A673 (cell line): ENCODE measurements at regions not wholly inside any gene's neighbourhood (a gene's known extent, or its start where the extent isn't known, plus 50 kb on each side); places are given as distances from the start of the nearest gene placed in this dataset.

Experiments used
- BruUV-seq: library from RNA; stranded (reverse); fragments of 400-500 nt; replicated peaks from 2 replicates; lab custom pipeline; 2021; lab: Mats Ljungman, UMichigan
- CTCF ChIA-PET: fragments of 300-600 bp; sonication (Branson Sonifier 250); formaldehyde crosslinking; loops from one replicate; lab custom pipeline; 2022; ENCODE audit warnings: antibody characterized with exemption; lab: Charles Lee
- POLR2A ChIA-PET: fragments of 300-600 bp; sonication (Branson Sonifier 250); formaldehyde crosslinking; loops from one replicate; lab custom pipeline; 2022; ENCODE audit warnings: antibody characterized with exemption; ENCODE audit not compliant: low non-redundant PET; lab: Charles Lee
- DNase-seq: peaks from one replicate; pipeline ENCODE4 v3.0.0-alpha.2; 2015; ENCODE audit warnings: low spot score
- H3K27ac ChIP-seq: fragments of 200-600 bp; sonication (generic); 2 replicates; pipeline ENCODE4 v1.5.1; 2016; ENCODE audit warnings: mixed run types, low read depth, mild to moderate bottlenecking, mixed read lengths, antibody characterized with exemption, low read length; ENCODE audit not compliant: poor library complexity, severe bottlenecking
- H3K27me3 ChIP-seq: fragments of 200-600 bp; sonication (generic); replicated peaks from 2 replicates; pipeline ENCODE4 v1.6.1; 2017; ENCODE audit warnings: mixed run types, low read depth, mild to moderate bottlenecking, mixed read lengths, antibody characterized with exemption, low read length; ENCODE audit not compliant: insufficient read depth, poor library complexity
- H3K36me3 ChIP-seq: fragments of 200-600 bp; sonication (generic); 2 replicates; pipeline ENCODE4 v1.6.1; 2016; ENCODE audit warnings: mixed run types, mild to moderate bottlenecking, mixed read lengths, antibody characterized with exemption, low read length; ENCODE audit not compliant: insufficient read depth, poor library complexity, severe bottlenecking
- H3K4me1 ChIP-seq: fragments of 200-600 bp; sonication (generic); 2 replicates; pipeline ENCODE4 v1.6.1; 2017; ENCODE audit warnings: mixed run types, mild to moderate bottlenecking, mixed read lengths, antibody characterized with exemption, low read length; ENCODE audit not compliant: insufficient read depth, poor library complexity, severe bottlenecking
- H3K4me3 ChIP-seq: fragments of 200-600 bp; sonication (generic); 2 replicates; pipeline ENCODE4 v1.5.1; 2016; ENCODE audit warnings: low read depth, mixed run types, mild to moderate bottlenecking, mixed read lengths, low read length; ENCODE audit not compliant: poor library complexity, severe bottlenecking
- H3K9me3 ChIP-seq: fragments of 200-600 bp; sonication (generic); 2 replicates; pipeline ENCODE4 v1.6.1; 2016; ENCODE audit warnings: mixed run types, low read depth, mild to moderate bottlenecking, mixed read lengths, antibody characterized with exemption, low read length; ENCODE audit not compliant: poor library complexity, severe bottlenecking
- CTCF ChIP-seq: fragments of 300-800, 200-600 bp; sonication (generic); conservative IDR thresholded peaks from 2 replicates; pipeline ENCODE4 v1.5.1; 2017; ENCODE audit warnings: low read depth, mild to moderate bottlenecking, antibody characterized with exemption, low read length, moderate library complexity, mixed read lengths
- EZH2 ChIP-seq: fragments of 200-600 bp; sonication (generic); IDR thresholded peaks from 2 replicates; pipeline ENCODE4 v1.6.1; 2017; ENCODE audit warnings: borderline replicate concordance, low read depth, mild to moderate bottlenecking, mixed read lengths, antibody characterized with exemption, low read length; ENCODE audit not compliant: poor library complexity, severe bottlenecking
- intact Hi-C: fragments of 100-400 bp; cut with micrococcal nuclease; formaldehyde crosslinking; loops from one replicate; pipeline ENCODE4 v1.10.0; 2022; ENCODE audit not compliant: unreplicated experiment

GRCh38 chr3:34261001-34261385 is 462.6 kb downstream of the PDCD6IP start:
- no peaks in the 10 kb centered on the region for H3K36me3 ChIP-seq
- no peaks in the 10 kb centered on the region for H3K27me3 ChIP-seq
- CTCF ChIA-PET = interaction anchor here (0.5 to 1.7 kb wide), 17 partner anchors 8 to 423 kb away, joined by 3 to 14 read pairs (median 4); no protein-coding TSS in a partner anchor
- intact Hi-C loops = loop anchor here (2.0 to 5.0 kb wide), 3 partner anchors 44 to 421 kb away; no protein-coding TSS in a partner anchor
- no TSS peak for BruUV-seq
- TF ChIP-seq CTCF = no peak
- no peak for TF ChIP-seq EZH2
- peak; percentile 81 for DNase-seq
- H3K9me3 ChIP-seq = no peaks in the 10 kb centered on the region
- peaks cover 99% of the 10 kb centered on the region for H3K4me1 ChIP-seq
- peak overlapping the region; percentile 97 for H3K27ac ChIP-seq
- no peak overlapping the region for H3K4me3 ChIP-seq
- POLR2A ChIA-PET = interaction anchor here (0.6 to 0.7 kb wide), 6 partner anchors 19 to 1094 kb away, joined by 3 to 9 read pairs (median 4); no protein-coding TSS in a partner anchor

GRCh38 chr3:34263101-34263621 is 464.7 kb downstream of the PDCD6IP start:
- ChIA-PET CTCF (interaction anchor here (1.0 kb wide), 1 partner anchor 13 kb away, joined by 3 read pairs; no protein-coding TSS in a partner anchor), POLR2A (interaction anchor here (0.6 kb wide), 1 partner anchor 49 kb away, joined by 3 read pairs; no protein-coding TSS in a partner anchor)
- H3K27me3 ChIP-seq = no peaks in the 10 kb centered on the region
- no peaks in the 10 kb centered on the region for H3K9me3 ChIP-seq
- H3K27ac ChIP-seq = peak overlapping the region; percentile 97
- TF ChIP-seq CTCF (no peak), EZH2 (no peak)
- BruUV-seq = no TSS peak
- DNase-seq = no peak
- H3K36me3 ChIP-seq = no peaks in the 10 kb centered on the region
- H3K4me3 ChIP-seq = no peak overlapping the region
- H3K4me1 ChIP-seq = peaks cover 99% of the 10 kb centered on the region
- intact Hi-C loops = loop anchor here (5.0 kb wide), 2 partner anchors 251 to 419 kb away; no protein-coding TSS in a partner anchor

GRCh38 chr3:34264337-34265041 is 466.1 kb downstream of the PDCD6IP start:
- DNase-seq = peak; percentile 86
- no peak for TF ChIP-seq CTCF
- TF ChIP-seq EZH2 = no peak
- POLR2A ChIA-PET = interaction anchor here (0.6 to 1.2 kb wide), 3 partner anchors 31 to 163 kb away, joined by 4 to 5 read pairs (median 4); no protein-coding TSS in a partner anchor
- Histone ChIP-seq H3K4me3 (no peak overlapping the region), H3K36me3 (no peaks in the 10 kb centered on the region), H3K9me3 (no peaks in the 10 kb centered on the region), H3K4me1 (peaks cover 97% of the 10 kb centered on the region), H3K27me3 (no peaks in the 10 kb centered on the region), H3K27ac (peak overlapping the region; percentile 97)
- no TSS peak for BruUV-seq
- intact Hi-C loops = loop anchor here (5.0 kb wide), 2 partner anchors 252 to 418 kb away; no protein-coding TSS in a partner anchor
- CTCF ChIA-PET = interaction anchor here (0.5 to 1.0 kb wide), 2 partner anchors 75 to 419 kb away, joined by 3 read pairs; no protein-coding TSS in a partner anchor
